MM.1S (cell line): ENCODE measurements at regions not wholly inside any gene's neighbourhood (a gene's known extent, or its start where the extent isn't known, plus 50 kb on each side); places are given as distances from the start of the nearest gene placed in this dataset.

Experiments
- EZH2 ChIP-seq: fragments of 300-600 bp; sonication (generic); optimal IDR thresholded peaks from 2 replicates; pipeline ENCODE3; 2017; ENCODE audit warnings: low read depth, mild to moderate bottlenecking, antibody characterized with exemption, low read length, mixed read lengths
- EZH2phosphoT487 ChIP-seq: fragments of 300-600 bp; sonication (generic); IDR thresholded peaks from 2 replicates; pipeline ENCODE4 v1.6.1; 2018; ENCODE audit warnings: antibody characterized with exemption, low read length
- TF ChIP-seq, protein P1 (sequence below): fragments of 300-600 bp; sonication (generic); IDR thresholded peaks from 2 replicates; pipeline ENCODE4 v1.5.1; 2016; ENCODE audit warnings: antibody characterized with exemption, low read length, mixed read lengths

DNA sequence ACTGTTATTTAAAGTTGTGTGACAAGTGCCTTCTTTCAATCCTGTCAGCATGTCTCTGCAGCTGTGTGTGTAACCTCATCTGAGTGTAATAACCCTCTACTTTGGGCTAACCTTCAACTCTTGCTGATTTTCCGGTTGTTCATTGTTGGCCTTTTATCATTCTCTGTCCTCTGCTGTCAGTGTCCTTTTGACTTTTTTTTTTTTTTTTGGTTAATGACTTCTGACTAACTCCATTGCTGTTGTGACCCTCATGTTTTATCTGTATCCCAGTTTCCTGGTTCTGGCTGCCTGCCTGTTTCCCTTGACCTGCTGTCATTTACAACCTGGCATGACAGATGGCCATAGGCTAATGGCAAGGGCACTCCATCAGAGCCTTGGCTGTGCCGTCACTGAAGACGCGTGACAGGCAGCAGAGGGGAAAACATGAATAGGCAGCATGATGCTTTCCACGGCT lies 145.7 kb upstream of the MAN1A1 start:
- TF ChIP-seq, protein P1, sequence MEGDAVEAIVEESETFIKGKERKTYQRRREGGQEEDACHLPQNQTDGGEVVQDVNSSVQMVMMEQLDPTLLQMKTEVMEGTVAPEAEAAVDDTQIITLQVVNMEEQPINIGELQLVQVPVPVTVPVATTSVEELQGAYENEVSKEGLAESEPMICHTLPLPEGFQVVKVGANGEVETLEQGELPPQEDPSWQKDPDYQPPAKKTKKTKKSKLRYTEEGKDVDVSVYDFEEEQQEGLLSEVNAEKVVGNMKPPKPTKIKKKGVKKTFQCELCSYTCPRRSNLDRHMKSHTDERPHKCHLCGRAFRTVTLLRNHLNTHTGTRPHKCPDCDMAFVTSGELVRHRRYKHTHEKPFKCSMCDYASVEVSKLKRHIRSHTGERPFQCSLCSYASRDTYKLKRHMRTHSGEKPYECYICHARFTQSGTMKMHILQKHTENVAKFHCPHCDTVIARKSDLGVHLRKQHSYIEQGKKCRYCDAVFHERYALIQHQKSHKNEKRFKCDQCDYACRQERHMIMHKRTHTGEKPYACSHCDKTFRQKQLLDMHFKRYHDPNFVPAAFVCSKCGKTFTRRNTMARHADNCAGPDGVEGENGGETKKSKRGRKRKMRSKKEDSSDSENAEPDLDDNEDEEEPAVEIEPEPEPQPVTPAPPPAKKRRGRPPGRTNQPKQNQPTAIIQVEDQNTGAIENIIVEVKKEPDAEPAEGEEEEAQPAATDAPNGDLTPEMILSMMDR: no peak
- TF ChIP-seq EZH2 (no peak), EZH2phosphoT487 (no peak)
